Vagina (tissue), 2 donors: ENCODE measurements at regions not wholly inside any gene's neighbourhood (a gene's known extent, or its start where the extent isn't known, plus 50 kb on each side); places are given as distances from the start of the nearest gene placed in this dataset.

Experiments
- POLR2A ChIP-seq, 2 donors: fragments of 450-650 bp; IDR thresholded peaks; one replicate each; pipeline ENCODE4 v1.6.1; 2017; ENCODE audit warnings: antibody characterized with exemption in 2 of 2, mild to moderate bottlenecking in 2 of 2, moderate library complexity in 2 of 2
- TF ChIP-seq, protein P1 (sequence below), 3 experiments: fragments of 450-650 bp in 2 of 3; fragments of 200-600 bp in 1 of 3; sonication (generic) in 1 of 3; IDR thresholded peaks; one replicate each; pipeline ENCODE4 v1.5.1; 2017 to 2019; ENCODE audit warnings: antibody characterized with exemption in 3 of 3, mild to moderate bottlenecking in 2 of 3, moderate library complexity in 2 of 3

DNA sequence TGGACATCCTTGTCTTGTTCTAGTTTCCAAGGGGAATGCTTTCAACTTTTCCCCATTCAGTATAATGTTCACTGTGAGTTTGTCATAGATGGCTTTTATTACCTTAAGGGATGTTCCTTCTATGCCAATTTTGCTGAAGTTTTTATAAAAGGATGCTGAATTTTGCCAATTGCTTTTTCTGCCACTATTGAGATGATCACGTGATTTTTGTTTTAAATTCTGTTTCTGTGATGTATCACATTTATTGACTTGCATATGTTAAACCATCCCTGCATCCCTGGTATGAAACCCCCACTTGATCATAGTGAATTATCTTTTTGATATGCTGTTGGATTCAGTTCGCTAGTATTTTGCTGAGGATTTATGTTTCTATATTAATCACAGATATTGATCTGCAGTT lies 130.6 kb upstream of the TAB2 start:
- TF ChIP-seq, protein P1, sequence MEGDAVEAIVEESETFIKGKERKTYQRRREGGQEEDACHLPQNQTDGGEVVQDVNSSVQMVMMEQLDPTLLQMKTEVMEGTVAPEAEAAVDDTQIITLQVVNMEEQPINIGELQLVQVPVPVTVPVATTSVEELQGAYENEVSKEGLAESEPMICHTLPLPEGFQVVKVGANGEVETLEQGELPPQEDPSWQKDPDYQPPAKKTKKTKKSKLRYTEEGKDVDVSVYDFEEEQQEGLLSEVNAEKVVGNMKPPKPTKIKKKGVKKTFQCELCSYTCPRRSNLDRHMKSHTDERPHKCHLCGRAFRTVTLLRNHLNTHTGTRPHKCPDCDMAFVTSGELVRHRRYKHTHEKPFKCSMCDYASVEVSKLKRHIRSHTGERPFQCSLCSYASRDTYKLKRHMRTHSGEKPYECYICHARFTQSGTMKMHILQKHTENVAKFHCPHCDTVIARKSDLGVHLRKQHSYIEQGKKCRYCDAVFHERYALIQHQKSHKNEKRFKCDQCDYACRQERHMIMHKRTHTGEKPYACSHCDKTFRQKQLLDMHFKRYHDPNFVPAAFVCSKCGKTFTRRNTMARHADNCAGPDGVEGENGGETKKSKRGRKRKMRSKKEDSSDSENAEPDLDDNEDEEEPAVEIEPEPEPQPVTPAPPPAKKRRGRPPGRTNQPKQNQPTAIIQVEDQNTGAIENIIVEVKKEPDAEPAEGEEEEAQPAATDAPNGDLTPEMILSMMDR (IDR thresholded peaks at IDR 0.05): no peak
- TF ChIP-seq POLR2A (IDR thresholded peaks at IDR 0.05): no peak
